ENCODE measurements at regions not wholly inside any gene's neighbourhood (a gene's known extent, or its start where the extent isn't known, plus 50 kb on each side); places are given as distances from the start of the nearest gene placed in this dataset.

GRCh38 chr4:11496351-11496829 lies 67.7 kb upstream of the HS3ST1 start:
- Histone ChIP-seq H3K9me3 (no peaks in the 10 kb centered on the region), H3K36me3 (no peaks in the 10 kb centered on the region), H3K27me3 (no peaks in the 10 kb centered on the region), H3K27ac (no peak overlapping the region), H3K4me1 (no peaks in the 10 kb centered on the region), H3K4me3 (no peak overlapping the region)
- no peak for DNase-seq (ENCODE audit: low spot score in 2 of 2)
- 61% methylated on average over 7 of the region's 7 CpGs for WGBS
- TF ChIP-seq EP300 (IDR thresholded peaks at IDR 0.05): no peak
- no peak for TF ChIP-seq POLR2A (IDR thresholded peaks at IDR 0.05)
- no peak for TF ChIP-seq POLR2AphosphoS5 (IDR thresholded peaks at IDR 0.05)
- TF ChIP-seq, protein P1, sequence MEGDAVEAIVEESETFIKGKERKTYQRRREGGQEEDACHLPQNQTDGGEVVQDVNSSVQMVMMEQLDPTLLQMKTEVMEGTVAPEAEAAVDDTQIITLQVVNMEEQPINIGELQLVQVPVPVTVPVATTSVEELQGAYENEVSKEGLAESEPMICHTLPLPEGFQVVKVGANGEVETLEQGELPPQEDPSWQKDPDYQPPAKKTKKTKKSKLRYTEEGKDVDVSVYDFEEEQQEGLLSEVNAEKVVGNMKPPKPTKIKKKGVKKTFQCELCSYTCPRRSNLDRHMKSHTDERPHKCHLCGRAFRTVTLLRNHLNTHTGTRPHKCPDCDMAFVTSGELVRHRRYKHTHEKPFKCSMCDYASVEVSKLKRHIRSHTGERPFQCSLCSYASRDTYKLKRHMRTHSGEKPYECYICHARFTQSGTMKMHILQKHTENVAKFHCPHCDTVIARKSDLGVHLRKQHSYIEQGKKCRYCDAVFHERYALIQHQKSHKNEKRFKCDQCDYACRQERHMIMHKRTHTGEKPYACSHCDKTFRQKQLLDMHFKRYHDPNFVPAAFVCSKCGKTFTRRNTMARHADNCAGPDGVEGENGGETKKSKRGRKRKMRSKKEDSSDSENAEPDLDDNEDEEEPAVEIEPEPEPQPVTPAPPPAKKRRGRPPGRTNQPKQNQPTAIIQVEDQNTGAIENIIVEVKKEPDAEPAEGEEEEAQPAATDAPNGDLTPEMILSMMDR (IDR thresholded peaks at IDR 0.05): no peak

- Histone ChIP-seq H3K9me3 (no peaks in the 10 kb centered on the region), H3K4me3 (no peak overlapping the region), H3K27me3 (no peaks in the 10 kb centered on the region), H3K4me1 (no peaks in the 10 kb centered on the region), H3K36me3 (no peaks in the 10 kb centered on the region), H3K27ac (no peak overlapping the region)
- no peak for DNase-seq (ENCODE audit: low spot score in 2 of 2)
- TF ChIP-seq POLR2AphosphoS5 (IDR thresholded peaks at IDR 0.05) (no peak), EP300 (IDR thresholded peaks at IDR 0.05) (no peak), POLR2A (IDR thresholded peaks at IDR 0.05) (no peak)
- TF ChIP-seq, protein P1 (IDR thresholded peaks at IDR 0.05): no peak
- WGBS: 92% methylated on average over 2 of the region's 2 CpGs
Observed at GRCh38 chr4:11495818-11496217, 67.1 kb upstream of the HS3ST1 start.

- TF ChIP-seq POLR2A (IDR thresholded peaks at IDR 0.05) (no peak), POLR2AphosphoS5 (IDR thresholded peaks at IDR 0.05) (no peak), EP300 (IDR thresholded peaks at IDR 0.05) (no peak)
- TF ChIP-seq, protein P1 (IDR thresholded peaks at IDR 0.05): no peak
- no peaks in the 10 kb centered on the region for H3K36me3 ChIP-seq
- DNase-seq (ENCODE audit: low spot score in 2 of 2): no peak
- H3K4me3 ChIP-seq: no peak overlapping the region
- no peak overlapping the region for H3K27ac ChIP-seq
- H3K9me3 ChIP-seq: no peaks in the 10 kb centered on the region
- H3K27me3 ChIP-seq: no peaks in the 10 kb centered on the region
- H3K4me1 ChIP-seq: no peaks in the 10 kb centered on the region
Observed at GRCh38 chr4:11495291-11495690, 66.6 kb upstream of the HS3ST1 start.

- no peak overlapping the region for H3K27ac ChIP-seq
- no peak for TF ChIP-seq POLR2A (IDR thresholded peaks at IDR 0.05)
- no peak for TF ChIP-seq POLR2AphosphoS5 (IDR thresholded peaks at IDR 0.05)
- TF ChIP-seq, protein P1 (IDR thresholded peaks at IDR 0.05): no peak
- TF ChIP-seq EP300 (IDR thresholded peaks at IDR 0.05): no peak
- no peaks in the 10 kb centered on the region for H3K4me1 ChIP-seq
- H3K36me3 ChIP-seq: no peaks in the 10 kb centered on the region
- no peaks in the 10 kb centered on the region for H3K9me3 ChIP-seq
- H3K4me3 ChIP-seq: no peak overlapping the region
- no peak for DNase-seq (ENCODE audit: low spot score in 2 of 2)
- no peaks in the 10 kb centered on the region for H3K27me3 ChIP-seq
- 60% methylated on average over 3 of the region's 3 CpGs for WGBS
Observed at GRCh38 chr4:11494232-11494631, 65.5 kb upstream of the HS3ST1 start.

DNA sequence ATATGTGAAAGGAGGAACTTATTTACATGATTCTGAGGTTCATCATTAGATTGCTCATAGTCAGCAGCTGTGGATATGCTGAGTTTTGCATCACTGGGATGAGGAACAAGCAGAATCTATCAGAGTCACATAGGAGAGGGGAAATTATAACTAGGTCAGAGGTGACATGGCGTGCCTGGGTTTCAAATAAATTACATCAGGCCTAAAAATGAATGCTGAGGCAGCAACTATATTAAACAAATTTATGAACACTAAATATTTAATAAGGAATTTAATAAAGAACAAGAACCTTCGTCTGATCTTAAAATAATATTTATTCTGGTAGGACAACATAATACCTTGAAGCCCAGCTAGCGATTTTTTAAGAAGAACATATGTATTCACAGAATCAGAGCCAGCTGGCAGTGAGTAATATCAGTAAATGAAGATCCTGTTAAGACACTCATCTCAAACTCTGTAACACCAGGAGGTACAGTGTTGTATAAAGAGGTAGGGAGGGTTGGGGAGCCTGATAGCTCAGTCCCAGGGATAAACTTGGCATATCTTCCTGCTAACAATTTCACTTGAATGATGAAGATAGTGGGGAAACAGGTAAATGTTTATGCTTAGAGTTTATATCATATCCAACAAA lies 60.9 kb upstream of the HS3ST1 start:
- DNase-seq (ENCODE audit: low spot score in 2 of 2): no peak
- Histone ChIP-seq H3K36me3 (no peaks in the 10 kb centered on the region), H3K27ac (no peak overlapping the region), H3K4me1 (no peaks in the 10 kb centered on the region), H3K27me3 (no peaks in the 10 kb centered on the region), H3K9me3 (no peaks in the 10 kb centered on the region), H3K4me3 (no peak overlapping the region)
- TF ChIP-seq, protein P1 (IDR thresholded peaks at IDR 0.05): no peak
- no peak for TF ChIP-seq POLR2AphosphoS5 (IDR thresholded peaks at IDR 0.05)
- TF ChIP-seq EP300 (IDR thresholded peaks at IDR 0.05): no peak
- TF ChIP-seq POLR2A (IDR thresholded peaks at IDR 0.05): no peak
- 55% methylated on average over 3 of the region's 3 CpGs for WGBS
